ENCODE measurements at regions not wholly inside any gene's neighbourhood (a gene's known extent, or its start where the extent isn't known, plus 50 kb on each side); places are given as distances from the start of the nearest gene placed in this dataset.
"Not testable (repeated sequence)": the region's sequence is repeated elsewhere in the genome, so short reads cannot be mapped to it uniquely, and the experiment has no call there.

DNA sequence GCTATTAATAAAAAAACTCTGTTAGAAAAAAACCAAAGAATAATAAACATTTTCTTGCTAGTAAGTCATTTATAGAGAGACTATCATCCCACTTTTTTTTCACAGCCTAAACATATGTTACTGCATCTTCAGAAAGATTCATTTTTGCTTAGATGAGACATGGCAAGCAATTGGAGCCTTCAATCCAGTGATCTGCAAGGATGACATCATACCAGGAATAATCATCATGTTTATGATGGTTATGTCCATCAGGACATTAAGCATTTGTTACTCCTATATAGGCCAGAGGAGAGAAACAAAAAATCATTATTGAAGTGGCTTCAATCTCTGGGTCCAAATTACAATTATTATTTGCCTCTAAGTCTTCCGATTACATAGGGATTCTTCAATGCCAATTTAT lies 626.3 kb upstream of the CCNG1 start:
- DNase-seq: no peak

DNA sequence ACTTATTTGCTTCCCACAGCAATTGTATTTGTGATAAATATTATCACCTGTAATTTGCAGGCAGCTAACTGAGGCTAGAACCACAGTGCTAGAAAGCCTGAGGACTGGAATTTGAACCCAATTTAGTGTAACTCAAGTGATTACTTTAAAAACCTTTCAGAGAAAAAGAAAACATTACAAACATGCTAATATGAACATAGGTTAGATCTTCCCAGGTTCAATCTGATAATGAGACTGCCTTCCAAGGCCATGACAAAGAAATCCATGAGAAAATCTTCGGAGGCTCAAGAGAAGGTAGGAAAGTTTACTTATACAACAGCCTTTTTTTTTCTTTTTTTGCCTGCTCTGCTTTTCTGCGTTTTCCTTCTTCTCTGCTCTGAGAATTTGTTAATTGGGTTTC lies 620.6 kb upstream of the CCNG1 start:
- no peak for DNase-seq

DNA sequence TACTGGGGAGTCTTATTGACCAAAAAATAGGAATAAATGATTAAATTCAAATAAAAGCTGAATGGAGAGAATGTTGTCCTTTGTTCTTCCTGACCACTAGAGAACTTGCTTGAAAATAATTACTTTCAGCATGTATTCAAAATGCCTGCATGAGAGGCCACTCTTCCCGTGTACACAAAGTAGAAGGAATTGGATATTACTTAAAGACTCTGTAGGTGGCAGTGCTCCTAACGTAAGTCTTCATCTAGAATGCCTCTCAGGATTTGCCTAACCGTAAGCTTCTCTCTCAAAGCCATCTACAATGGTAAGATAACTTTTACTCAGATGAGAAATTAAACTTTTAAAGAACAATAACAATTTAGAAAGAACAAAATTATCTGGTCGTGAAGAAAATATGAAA lies 620.0 kb upstream of the CCNG1 start:
- no peak for DNase-seq

DNA sequence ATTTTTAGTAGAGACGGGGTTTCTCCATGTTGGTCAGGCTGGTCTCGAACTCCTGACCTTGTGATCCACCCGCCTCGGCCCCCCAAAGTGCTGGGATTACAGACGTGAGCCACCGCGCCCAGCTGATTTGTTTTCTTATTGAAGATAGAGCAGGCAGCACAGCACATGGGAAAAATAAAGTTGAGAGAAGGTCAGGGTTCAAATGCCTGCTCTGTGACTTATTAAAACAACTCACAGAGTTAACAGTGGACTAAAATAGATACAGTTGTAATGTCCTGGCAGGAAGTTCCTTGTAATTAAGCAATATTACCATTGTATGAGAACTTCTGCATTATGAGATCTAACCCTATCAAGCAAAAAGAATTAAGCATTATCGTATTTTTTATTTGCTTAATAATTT lies 615.7 kb upstream of the CCNG1 start:
- not testable (repeated sequence) for DNase-seq

DNA sequence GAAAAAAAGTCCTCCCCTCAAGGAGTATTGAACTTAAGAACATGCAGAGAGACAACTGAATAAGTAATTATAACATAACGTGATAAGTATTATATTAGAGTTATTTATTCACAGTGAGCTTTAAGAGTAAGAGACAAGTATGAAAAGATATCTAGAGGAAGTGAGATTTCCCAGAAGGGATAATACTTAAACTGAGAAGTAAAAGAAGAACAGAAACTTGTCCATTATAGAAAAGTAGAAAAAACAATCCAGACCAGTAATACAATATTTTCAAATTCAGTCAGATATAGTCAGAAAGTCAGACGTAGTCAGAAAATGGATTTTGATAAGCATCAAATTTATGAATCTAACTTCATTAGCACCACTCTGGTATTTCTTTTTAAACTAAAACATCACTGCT lies 613.0 kb upstream of the CCNG1 start:
- DNase-seq: no peak

DNA sequence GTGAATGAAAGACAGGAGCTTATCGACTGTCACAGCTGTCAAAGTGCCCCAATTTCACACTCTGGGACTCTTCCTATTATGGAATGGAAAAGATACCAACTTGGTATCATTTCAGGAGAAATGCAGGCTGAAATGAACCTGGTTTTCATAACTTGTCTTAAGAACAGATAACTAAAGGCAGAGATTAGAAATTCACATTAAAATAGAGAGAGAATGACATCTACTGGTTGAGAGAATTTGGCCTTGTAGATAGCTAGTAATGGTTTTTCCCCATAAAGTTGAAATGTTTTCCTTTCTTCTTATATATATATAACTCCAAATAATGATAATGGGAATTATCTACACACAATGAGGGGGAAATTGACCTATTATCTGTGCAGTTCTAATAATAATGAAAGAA lies 600.2 kb upstream of the CCNG1 start:
- DNase-seq: no peak

DNA sequence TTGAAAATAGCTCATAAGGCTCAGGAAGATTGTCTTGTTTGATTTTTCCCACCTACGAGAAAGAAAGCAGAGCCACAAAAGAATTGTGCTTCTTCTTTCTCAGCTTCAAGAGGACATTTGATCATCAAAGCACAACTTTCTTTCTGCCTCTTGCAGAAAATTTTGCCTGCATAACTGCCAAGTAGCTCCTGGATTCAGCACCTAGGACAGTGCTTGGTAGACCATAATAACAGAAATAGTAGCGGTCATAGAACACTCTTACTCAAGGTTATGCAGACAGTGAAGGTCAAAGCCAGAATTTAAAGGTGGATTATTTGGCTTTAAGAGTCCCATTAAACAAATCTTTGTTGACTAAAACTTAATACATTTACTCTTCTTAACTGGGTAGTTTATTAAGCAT lies 594.7 kb upstream of the CCNG1 start:
- no peak for DNase-seq

DNA sequence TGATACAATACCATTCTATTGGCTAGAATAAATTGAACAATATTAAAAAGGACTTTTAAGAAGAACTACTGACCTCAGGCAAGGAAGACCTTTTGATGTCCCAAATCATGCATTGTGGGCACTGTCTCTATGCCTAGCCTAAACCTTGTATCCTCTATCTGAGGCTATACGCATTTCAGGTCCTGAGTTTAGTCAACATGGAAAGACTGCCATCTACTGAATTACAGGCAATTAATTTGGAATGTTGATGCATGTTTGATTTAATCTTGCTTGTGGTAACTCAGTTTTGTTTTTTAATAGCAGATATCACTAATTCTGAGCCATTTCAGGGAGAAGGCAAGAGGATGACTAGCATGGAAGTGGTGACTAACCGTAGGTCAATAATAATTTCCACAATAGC lies 585.3 kb upstream of the CCNG1 start:
- DNase-seq: no peak

DNA sequence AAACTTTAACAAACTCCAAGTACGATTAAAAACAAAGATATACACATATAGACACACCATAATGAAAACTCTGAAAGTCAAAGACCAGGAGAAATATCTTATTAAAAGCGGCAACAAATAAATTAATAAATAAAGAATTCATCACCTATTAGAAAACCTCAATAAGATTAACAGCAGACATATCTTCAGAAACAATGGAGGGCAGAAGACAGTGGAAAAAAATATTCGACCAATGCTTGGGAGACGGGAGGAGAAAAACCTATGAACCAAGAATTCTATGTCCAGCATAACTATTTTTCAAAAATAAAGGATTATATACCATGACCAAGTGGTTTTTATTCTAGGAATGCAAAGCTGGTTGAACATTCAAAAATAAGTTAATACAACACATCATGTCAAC lies 578.6 kb upstream of the CCNG1 start:
- DNase-seq: no peak

DNA sequence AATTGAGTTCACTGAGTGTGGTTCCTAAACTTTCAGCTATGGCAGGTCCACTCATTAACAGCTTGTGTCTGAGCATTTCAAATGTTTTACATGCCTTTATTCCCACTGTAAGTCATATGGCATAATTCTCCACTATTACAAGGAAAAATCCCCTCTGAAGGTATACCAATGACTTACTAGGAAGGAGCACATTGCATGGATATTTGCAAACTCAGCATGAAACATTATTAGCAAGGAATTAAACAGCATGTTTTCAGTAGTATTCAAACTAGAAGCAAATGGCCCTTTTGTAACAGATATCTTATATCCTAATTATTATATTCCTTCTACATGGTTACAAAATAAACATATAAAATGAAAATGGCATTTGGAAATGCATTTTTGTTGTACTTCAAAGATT lies 566.4 kb upstream of the CCNG1 start:
- no peak for DNase-seq

DNA sequence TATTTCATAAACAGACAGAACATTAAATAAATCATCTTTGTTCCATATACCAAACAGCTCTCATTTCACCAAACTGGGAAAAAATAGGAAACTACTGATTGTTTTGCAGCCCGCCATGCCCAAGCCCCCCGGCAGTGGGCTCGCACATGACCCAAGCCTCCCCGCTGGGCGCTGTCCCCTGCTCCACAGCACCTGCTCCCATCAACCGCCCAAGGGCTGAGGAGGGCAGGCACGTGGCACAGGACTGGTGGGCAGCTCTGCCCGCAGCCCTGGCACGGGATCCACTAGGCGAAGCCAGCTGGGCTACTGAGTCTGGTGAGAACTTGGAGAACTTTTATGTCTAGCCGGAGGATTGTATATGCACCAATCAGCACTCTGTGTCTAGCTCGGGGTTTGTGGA lies 554.8 kb upstream of the CCNG1 start:
- no peak for DNase-seq

DNA sequence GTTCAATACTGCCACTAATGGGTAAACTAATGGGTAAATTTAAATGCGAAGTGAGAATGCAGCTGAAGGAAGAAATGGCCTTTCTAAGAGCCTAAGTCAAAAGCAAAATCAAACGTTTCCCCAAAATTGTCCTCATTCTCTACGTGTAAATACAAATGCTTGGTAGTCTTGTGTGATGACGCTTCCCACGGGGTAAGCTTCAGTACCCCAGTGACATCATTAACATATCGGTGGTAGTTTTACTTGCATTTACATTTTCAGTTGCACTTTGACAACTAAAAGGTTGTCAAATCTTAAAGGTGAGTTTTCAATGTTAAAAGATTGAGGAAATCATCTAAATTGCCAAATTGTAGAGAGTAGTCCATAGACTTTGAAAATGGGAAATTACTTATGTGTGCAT lies 550.7 kb upstream of the CCNG1 start:
- DNase-seq: no peak

DNA sequence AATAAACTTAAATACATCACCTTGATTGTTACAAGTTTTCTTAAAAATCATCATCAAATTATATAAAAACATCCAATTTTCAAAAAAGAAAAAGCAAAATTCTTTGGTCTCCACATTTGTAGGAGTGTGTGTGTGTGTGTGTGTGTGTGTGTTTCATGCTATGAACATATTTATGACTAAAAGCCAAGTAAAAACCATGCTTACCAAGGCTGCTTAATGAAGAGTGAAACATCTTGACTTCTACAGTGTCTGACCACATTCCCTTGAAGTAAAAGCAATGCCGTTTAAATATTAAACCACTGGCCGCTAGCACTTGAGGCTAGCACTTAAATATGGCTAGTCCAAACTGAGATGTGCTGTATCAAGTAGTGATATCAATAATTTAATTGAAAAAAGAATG lies 549.1 kb upstream of the CCNG1 start:
- no peak for DNase-seq

DNA sequence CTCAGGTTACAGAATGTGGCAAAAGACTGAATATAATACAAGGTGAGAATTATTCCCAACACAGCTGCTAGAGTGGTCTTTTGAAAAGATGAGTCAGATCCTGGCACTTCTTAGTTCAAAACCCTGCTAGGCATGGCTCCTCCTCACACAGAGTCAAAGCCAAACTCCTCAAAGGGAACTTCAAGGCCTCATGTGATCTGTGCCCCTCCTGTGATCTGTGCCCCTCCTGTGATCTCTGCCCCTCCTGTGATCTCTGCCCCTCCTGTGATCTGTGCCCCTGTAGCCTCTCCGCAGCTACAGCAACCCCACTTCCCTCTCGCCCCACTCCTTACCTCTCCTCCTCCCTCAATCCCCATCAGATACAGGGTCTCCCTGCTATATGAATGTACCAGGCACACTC lies 525.5 kb upstream of the CCNG1 start:
- no peak for DNase-seq

DNA sequence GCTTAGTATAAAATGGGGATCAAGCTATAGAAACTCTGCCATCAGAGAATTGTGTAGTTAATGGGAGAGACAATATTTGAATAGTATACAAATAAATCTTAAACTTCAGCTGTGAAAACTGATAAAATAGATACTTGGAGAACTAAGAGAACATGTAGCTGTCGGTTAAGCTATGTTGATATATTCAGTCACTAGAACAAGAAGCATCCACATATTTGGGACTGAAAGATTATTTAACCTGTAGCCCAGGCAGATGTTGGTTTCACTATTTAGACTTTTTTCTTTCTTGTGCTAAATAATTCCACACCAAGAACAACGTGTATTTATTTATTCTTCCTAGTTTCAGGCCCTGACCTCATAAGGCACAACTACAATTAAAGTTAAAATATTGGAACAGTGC lies 521.0 kb upstream of the CCNG1 start:
- no peak for DNase-seq

DNA sequence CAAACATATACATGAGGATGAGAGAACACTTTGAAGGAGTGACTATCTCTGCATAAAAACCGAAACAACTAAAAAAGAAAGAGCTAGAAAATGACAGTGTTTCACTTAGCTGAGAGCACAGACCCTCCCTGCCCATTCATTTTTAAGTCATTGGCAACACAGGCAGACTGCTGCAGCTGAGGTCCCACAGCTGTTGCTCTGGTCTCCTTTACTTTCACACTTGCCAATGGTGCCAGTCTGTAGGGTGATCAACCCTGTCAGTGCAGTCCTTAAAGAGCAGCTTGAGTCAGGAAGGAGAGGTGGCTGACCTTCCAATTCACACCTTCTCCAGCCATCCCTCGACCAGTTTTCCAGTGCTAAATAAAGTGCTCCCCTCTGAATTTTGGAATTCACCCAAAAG lies 508.3 kb upstream of the CCNG1 start:
- no peak for DNase-seq

DNA sequence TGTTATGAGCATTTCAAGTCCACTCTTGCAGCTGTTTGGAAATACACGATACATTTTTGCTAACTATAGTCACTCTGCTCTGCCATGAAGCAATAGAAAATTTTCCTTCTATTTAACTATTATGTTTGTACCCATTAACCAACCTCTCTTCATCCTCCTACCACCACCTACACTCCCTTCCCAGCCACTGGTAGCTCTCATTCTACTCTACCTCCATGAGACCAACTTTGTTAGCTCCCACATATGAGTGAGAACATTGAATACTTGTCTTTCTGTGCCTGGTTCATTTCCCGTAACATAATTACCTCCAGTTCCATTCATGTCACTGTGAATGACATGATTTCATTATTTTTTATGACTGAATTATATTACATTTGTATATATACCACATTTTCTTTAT lies 505.9 kb upstream of the CCNG1 start:
- DNase-seq: no peak

DNA sequence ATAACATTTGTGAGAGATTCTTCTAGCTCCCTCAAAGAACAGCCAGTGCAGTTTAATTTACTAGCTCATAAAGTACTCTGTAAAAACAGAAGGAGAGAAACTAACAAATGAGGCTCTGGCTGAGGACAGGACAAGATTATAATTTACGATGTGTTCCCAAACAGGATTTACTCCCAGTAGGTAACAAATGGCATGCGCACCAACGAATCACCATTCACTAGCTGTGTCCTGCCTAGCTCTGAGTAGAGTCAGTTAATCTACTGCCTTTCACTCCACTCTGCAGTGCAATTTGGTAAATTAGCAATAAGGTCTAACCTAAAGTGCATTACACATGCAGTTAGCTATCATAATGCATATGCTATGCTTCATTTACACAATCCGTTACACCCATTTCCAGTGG lies 497.4 kb upstream of the CCNG1 start:
- no peak for DNase-seq

DNA sequence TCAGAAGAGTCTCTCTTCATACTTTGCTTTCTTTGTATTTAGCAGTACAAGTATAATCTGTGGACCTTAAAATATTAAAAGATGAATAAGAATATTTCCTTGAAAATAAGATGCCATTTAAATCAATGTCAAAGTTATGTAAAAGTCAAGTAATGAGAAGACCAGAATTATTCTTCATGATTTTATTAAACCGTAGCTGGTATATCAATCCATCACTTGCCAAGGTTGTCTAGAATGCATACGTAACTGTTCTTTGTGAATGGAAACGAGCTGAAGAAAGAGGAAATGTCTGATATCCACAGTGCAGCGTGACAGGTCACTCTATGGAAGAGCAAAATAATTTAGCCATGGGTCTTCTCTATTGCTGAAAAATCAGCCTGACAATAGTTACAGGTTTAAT lies 488.7 kb upstream of the CCNG1 start:
- DNase-seq: no peak

DNA sequence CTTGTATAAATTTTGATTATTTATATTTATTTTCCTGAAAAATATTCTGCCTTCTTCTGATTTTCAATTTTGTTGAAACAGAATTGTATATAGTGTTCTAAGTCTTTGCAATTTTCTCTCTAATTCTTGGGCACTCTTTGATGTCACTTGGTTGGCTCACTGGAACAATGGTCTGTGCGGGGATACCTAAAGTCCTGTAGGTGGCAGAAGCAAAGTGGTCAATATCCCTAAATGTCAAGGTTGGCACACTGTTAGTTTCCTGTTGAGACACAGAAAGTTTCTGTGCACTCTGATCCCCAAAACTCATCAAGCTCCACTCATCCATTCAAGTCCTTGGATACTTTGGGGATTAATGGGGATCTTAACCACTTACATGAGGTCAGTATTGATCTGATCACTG lies 480.8 kb upstream of the CCNG1 start:
- no peak for DNase-seq

DNA sequence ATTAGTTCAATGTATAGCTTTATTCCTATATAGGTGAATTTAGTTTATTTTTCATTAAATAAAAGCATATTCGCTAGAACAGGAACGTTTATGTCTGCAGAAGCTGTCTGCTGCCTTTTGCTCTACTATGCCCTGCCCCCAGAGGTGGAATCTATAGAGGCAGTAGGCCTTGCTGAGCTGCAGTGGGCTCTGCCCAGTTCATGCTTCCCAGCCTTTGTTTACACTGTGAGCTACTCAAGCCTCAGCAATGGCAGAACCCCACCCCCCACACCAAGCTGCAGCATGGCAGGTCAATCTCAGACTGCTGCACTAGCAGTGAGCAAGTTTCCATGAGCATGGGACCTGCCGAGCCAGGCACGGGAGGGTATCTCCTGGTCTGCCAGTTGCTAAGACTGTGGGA lies 473.3 kb upstream of the CCNG1 start:
- not testable (repeated sequence) for DNase-seq

DNA sequence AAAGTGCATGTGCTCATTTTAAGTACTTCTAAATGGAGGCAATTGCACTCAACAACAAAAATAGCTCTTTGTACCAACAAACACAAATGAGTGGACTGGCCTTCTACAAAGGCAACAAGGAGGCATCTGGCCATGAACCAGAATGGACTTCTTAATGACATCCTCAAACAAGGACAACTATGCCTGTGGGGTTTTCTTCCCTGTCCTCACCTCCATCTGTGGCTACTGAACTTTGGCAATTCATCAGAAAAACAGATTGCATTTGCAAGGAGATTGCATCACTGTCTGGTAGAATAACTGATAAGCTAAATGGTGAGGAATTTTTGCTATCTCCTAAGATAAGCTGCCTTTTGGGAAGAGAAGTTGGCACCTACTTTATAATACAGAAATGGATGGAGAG lies 447.3 kb upstream of the CCNG1 start:
- DNase-seq: no peak

DNA sequence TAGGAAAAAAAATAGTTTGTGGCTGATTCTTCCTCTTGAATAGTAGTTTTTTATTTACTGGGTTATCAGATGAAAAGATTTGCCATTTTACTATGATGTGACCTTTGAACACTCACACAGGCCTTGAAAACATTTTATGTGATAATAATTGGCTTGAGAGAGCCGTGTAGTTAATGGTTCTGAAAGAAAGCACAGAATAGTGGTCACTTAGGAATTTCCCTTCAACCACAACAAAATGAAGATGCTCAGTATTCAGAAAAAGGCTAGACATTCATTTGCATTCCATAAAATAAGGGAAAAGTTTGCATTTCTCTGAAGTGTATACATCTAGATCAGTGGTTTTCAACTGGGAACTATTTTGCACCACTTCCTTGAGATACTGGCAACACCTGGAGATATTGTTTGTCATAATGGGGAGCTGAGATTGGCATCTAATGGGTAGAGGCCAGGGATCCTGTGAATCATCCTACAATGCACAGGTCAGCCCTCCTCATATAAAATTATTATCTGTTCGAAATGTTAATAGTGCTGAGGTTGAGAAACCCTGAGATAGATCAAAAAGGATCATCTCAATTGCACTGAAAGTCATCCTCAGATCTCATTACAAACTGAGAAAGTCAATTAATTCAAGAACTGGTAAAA lies 446.4 kb upstream of the CCNG1 start:
- no peak for DNase-seq

DNA sequence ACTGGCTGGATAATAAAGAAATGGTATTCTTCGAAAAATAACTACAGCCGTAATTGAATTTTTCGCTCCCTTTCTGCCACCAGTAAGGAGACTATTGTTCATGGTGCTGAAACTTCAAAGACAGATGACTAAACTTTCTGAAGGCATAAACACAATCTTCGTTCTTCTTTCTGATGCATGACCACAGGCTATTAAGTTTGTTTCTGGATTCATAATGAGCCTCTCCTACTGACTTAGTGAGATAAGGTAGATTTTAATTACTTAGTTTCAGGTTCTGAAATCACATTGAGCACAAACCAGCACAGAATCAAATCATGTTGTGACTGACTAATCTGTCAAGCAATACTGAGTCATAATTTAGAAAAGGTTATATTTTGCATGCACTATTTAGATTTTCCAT lies 441.8 kb upstream of the CCNG1 start:
- DNase-seq: no peak

DNA sequence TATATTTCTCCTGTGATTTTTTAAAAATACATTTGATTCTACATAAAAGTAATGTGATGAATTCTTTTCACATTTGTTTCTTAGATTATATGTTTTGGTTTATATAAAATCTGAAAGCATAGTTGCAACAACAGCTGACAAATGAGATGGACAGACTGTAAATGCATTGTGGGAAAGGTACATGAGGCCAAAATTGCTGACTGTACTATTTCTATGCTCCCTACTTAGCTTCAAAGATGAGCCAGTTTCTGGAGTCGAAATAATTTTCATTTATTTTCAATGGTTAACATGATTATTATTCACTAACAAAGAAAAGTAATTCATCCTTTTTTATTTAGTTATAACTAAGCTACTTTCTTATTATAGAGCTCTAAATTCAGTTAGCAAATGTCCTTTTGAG lies 441.3 kb upstream of the CCNG1 start:
- DNase-seq: no peak

DNA sequence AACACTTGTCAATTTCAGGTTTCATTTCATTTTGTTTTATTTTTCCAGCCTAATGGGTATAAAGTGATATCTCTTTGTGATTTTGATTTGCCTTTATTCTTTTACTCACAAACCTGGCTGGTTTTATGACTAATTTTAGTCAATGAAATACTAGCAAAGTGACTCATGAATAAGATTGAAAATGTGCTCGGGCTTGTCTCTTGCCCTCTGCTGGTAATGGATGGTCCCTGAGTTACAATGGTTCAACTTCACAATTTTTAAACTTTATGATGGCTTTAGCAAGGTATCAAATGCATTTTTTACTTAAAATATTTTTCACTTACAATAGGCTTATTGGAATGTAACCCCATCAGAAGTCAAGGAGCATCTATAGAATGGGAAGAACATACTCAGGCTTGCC lies 431.4 kb upstream of the CCNG1 start:
- no peak for DNase-seq

All from activated T-cell treated with anti-CD3 and anti-CD28 coated beads for 4 hours (primary cell).